ENCODE measurements at regions not wholly inside any gene's neighbourhood (a gene's known extent, or its start where the extent isn't known, plus 50 kb on each side); places are given as distances from the start of the nearest gene placed in this dataset.

- H3K36me3 ChIP-seq (ENCODE audit: low read depth), result no peaks in the 10 kb centered on the region
- no peak overlapping the region for H3K4me2 ChIP-seq
- H3K27me3 ChIP-seq (ENCODE audit: insufficient read depth, low read depth), result no peaks in the 10 kb centered on the region
- ChIA-PET POLR2A (ENCODE audit: unreplicated experiment) (no interaction called here), CTCF (no interaction called here)
- H3K4me3 ChIP-seq, result no peak overlapping the region
- H3F3A ChIP-seq (ENCODE audit: insufficient read depth, low read depth), result no peaks in the 10 kb centered on the region
- H2AFZ ChIP-seq, result no peak overlapping the region
- no peaks in the 10 kb centered on the region for H3K4me1 ChIP-seq (replicated peaks; ENCODE audit: insufficient read depth)
- no peaks in the 10 kb centered on the region for H3K9me3 ChIP-seq (ENCODE audit: insufficient read depth, low read depth)
- no TSS peak for BruUV-seq (replicated peaks)
- no peak for DNase-seq
- H3K79me2 ChIP-seq (ENCODE audit: low read depth), result no peaks in the 10 kb centered on the region
- no peaks in the 10 kb centered on the region for H3K9me2 ChIP-seq (ENCODE audit: insufficient read depth)
- intact Hi-C loops (cut with micrococcal nuclease; ENCODE audit: unreplicated experiment), result no loop called here
- H3K27ac ChIP-seq, result no peak overlapping the region
- H4K20me1 ChIP-seq (ENCODE audit: insufficient read depth), result no peaks in the 10 kb centered on the region
- TF ChIP-seq EZH2 (IDR thresholded peaks at IDR 0.05; ENCODE audit: low read depth) (no peak), CTCF (conservative IDR thresholded peaks at IDR 0.05) (no peak)
Observed at GRCh38 chr9:36457836-36458429, 57.9 kb upstream of the RNF38 start.

- H3K9me3 ChIP-seq (ENCODE audit: insufficient read depth, low read depth), result no peaks in the 10 kb centered on the region
- TF ChIP-seq CTCF (conservative IDR thresholded peaks at IDR 0.05) (no peak), EZH2 (IDR thresholded peaks at IDR 0.05; ENCODE audit: low read depth) (no peak)
- ChIA-PET CTCF (interaction anchor here (0.6 kb wide), 1 partner anchor 300 kb away, joined by 3 read pairs; no protein-coding TSS in a partner anchor), POLR2A (ENCODE audit: unreplicated experiment) (interaction anchor here (0.6 kb wide), 2 partner anchors 19 to 128 kb away, joined by 3 to 16 read pairs; no protein-coding TSS in a partner anchor)
- no peaks in the 10 kb centered on the region for H3K79me2 ChIP-seq (ENCODE audit: low read depth)
- H3K9me2 ChIP-seq (ENCODE audit: insufficient read depth), result no peaks in the 10 kb centered on the region
- H3F3A ChIP-seq (ENCODE audit: insufficient read depth, low read depth), result no peaks in the 10 kb centered on the region
- H3K27ac ChIP-seq, result no peak overlapping the region
- H3K4me3 ChIP-seq, result no peak overlapping the region
- DNase-seq, result no peak
- no peaks in the 10 kb centered on the region for H3K27me3 ChIP-seq (ENCODE audit: insufficient read depth, low read depth)
- no peak overlapping the region for H3K4me2 ChIP-seq
- no peaks in the 10 kb centered on the region for H3K4me1 ChIP-seq (replicated peaks; ENCODE audit: insufficient read depth)
- intact Hi-C loops (cut with micrococcal nuclease; ENCODE audit: unreplicated experiment), result no loop called here
- no peaks in the 10 kb centered on the region for H3K36me3 ChIP-seq (ENCODE audit: low read depth)
- H2AFZ ChIP-seq, result no peak overlapping the region
- H4K20me1 ChIP-seq (ENCODE audit: insufficient read depth), result no peaks in the 10 kb centered on the region
- no TSS peak for BruUV-seq (replicated peaks)
Observed at GRCh38 chr9:36456480-36457065, 56.5 kb upstream of the RNF38 start.

GRCh38 chr9:36451949-36452348 lies 51.9 kb upstream of the RNF38 start:
- no peak overlapping the region for H3K4me2 ChIP-seq
- H3K4me1 ChIP-seq (replicated peaks; ENCODE audit: insufficient read depth), result no peaks in the 10 kb centered on the region
- no peaks in the 10 kb centered on the region for H3K79me2 ChIP-seq (ENCODE audit: low read depth)
- no TSS peak for BruUV-seq (replicated peaks)
- H3F3A ChIP-seq (ENCODE audit: insufficient read depth, low read depth), result no peaks in the 10 kb centered on the region
- TF ChIP-seq EZH2 (IDR thresholded peaks at IDR 0.05; ENCODE audit: low read depth), result no peak
- no peak for TF ChIP-seq CTCF (conservative IDR thresholded peaks at IDR 0.05)
- H3K9me2 ChIP-seq (ENCODE audit: insufficient read depth), result no peaks in the 10 kb centered on the region
- DNase-seq, result no peak
- no peak overlapping the region for H3K27ac ChIP-seq
- CTCF ChIA-PET, result no interaction called here
- POLR2A ChIA-PET (ENCODE audit: unreplicated experiment), result no interaction called here
- no peaks in the 10 kb centered on the region for H4K20me1 ChIP-seq (ENCODE audit: insufficient read depth)
- intact Hi-C loops (cut with micrococcal nuclease; ENCODE audit: unreplicated experiment), result loop anchor here (5.0 kb wide), 1 partner anchor 105 kb away; no protein-coding TSS in a partner anchor
- H2AFZ ChIP-seq, result no peak overlapping the region
- H3K9me3 ChIP-seq (ENCODE audit: insufficient read depth, low read depth), result no peaks in the 10 kb centered on the region
- H3K36me3 ChIP-seq (ENCODE audit: low read depth), result no peaks in the 10 kb centered on the region
- H3K4me3 ChIP-seq, result no peak overlapping the region
- no peaks in the 10 kb centered on the region for H3K27me3 ChIP-seq (ENCODE audit: insufficient read depth, low read depth)

All from PC-9 (cell line).